HG02943 (cell line): ENCODE measurements at regions not wholly inside any gene's neighbourhood (a gene's known extent, or its start where the extent isn't known, plus 50 kb on each side); places are given as distances from the start of the nearest gene placed in this dataset.
"Not testable (repeated sequence)": the region's sequence is repeated elsewhere in the genome, so short reads cannot be mapped to it uniquely, and the experiment has no call there.

Experiments used
- ATAC-seq: cut with Tn5 transposase; IDR thresholded peaks from one replicate; pipeline ENCODE4 v1.9.1; 2021; ENCODE audit warnings: mild to moderate bottlenecking, low read depth, moderate library complexity; ENCODE audit not compliant: unreplicated experiment

DNA sequence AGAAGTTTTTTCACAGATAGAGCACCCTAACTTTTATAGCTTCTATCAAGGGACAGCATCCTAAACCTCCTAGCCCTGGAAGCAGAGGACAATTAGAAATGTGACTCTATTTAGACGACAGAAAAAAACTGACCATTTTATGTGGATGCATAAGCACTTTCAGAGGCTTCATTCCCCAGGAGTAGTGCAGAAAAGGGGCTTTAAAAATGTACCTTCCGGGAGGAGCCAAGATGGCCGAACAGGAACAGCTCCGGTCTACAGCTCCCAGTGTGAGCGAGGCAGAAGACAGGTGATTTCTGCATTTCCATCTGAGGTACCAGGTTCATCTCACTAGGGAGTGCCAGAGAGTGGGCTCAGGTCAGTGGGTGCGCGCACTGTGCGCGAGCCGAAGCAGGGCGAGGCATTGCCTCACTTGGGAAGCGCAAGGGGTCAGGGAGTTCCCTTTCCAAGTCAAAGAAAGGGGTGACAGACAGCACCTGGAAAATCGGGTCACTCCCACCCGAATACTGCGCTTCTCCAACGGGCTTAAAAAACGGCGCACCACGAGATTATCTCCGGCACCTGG, 416.4 kb upstream of the C1orf87 start:
- not testable (repeated sequence) for ATAC-seq

DNA sequence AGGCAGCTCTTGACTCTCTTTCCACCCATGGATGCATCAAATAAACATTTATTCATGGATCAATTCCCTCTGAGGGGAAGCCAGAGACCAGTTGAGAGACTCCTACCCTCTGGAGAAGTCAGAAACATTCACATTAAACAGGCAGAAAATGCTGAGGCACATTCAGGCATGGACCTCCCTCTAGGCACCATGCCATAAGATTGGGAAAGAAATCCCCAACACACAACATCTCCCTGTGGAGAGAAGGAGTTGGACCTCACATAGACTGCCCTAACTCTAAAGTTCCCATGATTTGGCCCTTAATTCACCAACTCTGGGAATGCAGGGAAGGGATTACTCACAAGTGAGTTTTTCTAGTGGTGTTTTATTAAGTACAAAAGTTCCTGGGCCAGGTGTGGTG, 415.3 kb upstream of the C1orf87 start:
- ATAC-seq, result no peak

DNA sequence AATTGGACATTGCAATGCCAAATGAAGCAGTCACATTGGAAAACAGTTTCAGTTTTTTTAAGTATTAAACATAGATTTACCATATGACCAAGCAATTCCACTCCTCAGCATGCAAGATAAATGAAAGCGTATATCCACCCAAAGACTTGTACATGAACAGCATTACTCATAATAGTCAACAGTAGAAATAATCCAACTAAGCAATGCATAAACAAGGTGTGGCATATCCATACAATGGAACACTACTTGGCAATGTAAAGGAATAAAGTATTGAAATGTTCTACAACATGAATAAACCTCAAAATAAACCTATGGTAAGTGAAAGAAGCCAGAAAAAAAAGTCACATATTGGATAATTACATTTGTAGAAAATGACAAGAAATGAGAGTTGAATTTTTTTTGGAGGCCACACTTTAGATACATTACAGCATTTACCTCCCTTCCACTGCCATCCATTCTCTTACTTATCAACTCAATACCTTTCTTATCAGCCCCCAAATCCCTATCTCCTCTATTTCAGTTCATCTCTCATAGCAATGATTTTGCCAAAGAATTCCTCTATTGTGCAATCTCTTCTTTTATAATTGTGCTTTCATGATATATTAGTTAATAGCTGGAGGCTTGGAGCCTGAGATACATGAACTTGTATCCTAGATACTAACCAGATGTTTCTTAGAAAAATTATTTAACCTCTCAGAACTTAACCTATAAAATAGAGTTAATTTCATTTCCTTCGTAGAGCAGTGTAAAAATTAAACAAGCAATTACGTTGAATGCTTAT, 414.2 kb upstream of the C1orf87 start:
- ATAC-seq, result no peak

DNA sequence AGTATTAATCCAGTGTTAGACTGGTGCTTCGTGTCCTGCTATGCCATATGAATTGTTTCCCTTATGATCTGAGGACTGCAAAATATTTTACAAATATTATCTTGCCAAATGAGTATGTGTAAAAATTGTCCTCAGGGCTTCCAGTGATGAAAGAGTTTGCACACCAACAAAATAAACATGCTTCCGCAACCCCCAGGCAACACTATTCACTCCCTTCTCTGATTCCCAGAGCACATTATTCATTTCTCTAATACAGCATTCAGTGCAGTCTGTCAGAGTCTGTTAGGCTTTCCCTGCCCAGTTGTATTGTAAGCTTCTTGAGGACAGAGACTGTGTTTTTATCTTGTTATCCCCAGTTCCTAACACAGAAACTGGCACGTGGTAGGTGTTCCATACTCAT, 409.9 kb upstream of the C1orf87 start:
- ATAC-seq, result no peak

DNA sequence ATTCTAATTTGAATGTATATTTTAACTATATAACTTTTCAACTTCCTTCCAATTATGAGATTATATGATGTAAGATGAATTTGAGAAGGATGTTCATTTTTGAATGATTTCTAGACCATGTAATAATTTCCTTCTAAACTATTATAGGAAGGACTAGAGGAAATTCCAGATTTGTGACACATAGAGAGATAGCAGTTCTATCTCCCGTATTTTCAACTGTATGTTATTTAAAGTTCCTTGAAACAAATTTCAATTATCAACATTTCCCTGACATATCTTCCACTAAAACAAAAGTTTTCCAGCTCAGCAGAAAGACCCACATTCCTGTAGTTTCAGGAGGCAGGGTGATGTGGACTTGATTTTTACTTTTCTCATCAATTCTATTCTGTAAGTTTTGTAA, 396.7 kb upstream of the C1orf87 start:
- no peak for ATAC-seq

DNA sequence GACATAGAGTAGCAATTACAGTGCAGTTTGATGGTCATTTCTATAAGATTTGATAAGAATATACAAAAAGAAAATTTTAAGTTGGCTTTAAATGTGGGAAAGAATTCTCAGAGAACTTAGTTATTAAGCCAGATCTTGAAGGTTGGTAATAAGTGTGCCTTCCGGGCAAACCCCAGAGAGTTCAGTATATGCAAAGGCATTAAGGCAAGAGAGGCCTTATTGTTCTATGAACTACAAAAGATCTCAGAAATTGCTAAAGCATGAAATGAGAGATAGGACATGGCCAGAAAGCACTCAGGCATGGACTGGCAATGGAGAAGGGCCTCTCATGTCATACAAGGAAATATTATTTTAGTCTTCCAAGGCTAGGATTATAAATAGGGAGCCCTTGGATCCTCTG, 390.2 kb upstream of the C1orf87 start:
- no peak for ATAC-seq

DNA sequence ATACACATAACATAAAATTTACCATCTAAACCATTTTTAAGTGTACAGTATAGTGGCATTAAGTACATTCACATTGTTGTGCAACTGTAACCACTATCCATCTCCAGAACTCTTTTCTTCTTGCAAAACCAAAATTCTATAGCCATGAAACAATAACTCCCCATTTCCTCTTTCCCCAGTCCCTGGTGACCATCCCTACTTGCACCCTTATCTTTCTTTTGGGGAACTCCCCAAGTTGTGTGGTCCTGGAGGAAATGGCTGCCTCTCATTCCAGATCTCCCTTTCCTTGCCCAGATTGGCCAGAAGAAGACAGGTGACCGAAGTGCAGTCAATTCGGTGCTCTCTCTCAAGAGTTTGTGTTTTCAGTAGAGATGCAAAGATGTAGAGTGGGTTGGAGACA, 389.6 kb upstream of the C1orf87 start:
- ATAC-seq, result no peak

DNA sequence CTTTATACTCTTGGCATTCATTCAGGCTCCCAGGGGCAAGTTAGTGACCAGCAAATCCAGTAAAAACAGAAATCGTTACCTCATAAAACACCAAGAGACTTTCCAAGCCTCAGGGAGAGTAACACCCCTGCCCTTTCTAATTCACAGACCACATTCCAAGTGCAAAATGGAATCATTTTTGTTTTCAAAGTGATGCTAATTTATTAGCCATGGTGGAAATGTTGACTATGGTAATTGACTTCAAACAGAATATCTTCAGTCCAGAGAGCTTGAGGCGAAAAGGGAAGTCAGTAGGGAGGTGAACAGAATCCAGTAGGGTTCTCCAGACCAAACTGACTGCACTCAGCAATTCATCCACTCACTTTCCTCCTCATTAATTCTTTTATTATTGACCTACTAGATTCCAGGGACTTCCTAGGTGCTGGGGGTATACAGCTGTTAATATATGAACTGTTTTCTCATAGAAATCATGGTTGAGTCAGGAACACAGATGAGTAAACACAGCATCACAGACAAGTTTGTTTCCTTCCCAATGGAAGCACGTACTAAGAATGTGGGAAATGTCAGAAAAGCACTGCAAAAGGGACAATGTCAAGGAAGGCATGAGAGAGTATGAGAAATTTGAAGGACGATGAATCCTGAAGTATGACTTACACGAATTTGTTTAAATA, 388.5 kb upstream of the C1orf87 start:
- ATAC-seq, result no peak

DNA sequence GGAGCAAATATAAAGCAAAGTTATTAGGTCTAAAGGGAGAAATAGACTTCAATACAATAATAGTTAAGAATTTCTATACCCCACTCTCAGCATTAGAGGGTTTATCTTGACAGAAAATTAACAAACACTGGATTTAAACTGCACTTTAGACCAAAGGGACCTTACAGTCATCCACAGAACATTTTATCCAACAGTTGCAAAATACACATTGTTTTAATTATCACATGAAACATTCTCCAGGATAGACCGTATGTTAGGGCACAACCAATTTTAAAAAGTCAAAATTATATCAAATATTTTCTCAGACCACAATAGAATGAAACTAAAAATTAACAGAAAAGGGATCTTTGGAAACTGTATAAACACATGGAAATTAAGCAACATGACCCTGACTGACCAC, 384.5 kb upstream of the C1orf87 start:
- ATAC-seq, result no peak

DNA sequence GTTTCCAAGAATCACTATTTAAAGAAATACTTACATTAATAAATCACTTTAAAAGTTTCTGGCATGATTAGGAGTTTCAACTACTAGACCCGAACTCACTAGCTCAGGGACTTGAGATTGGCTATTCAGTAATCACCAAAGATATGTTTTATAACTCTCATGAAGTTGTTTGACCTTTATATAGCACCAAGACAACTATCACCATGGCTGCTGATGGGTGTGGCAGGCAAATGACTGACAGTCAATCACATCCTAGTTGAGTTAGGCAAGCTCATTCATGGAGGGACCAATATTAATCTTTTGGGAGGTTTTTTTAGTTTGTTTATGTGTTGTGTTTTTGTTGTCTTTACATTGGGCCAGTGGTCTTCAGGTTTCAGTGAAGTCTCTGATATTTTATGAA, 376.3 kb upstream of the C1orf87 start:
- ATAC-seq, result no peak

DNA sequence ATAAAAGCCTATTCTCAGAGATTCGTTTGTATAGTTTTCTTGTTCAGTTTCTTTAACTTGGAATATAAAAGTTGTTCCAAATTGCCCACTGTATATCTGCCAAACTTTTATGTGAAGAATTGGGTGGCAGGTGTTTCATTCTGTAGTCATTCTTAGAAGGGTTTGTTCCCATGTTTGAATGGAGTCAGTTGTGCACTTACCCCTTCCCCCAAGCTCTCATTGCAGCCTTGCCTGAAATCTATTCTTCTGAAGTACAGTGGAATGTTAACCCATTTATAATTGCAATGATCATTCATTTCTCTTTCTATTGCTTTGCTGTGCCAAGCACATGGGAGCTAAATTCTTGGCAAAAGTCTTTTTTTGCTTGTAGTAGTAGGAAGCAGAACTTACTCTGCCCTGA, 375.3 kb upstream of the C1orf87 start:
- ATAC-seq, result no peak

DNA sequence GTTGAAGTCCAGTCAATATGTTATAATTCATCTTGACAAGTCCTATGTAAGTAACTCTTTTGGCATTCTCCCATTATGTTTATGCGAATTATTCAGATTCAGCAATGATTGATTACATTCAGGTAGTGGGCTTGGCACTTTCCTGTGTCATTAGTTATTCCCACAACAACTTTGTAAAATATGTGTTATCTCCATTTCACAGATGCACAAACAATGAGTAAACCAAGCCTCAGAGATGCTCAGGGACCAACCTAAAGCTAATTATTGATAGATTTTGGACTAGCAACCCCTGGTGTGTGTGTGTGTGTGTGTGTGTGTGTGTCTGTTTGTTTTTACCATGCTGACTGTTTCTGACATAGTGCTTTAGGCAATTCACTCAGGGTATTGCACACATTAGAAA, 371.1 kb upstream of the C1orf87 start:
- no peak for ATAC-seq

DNA sequence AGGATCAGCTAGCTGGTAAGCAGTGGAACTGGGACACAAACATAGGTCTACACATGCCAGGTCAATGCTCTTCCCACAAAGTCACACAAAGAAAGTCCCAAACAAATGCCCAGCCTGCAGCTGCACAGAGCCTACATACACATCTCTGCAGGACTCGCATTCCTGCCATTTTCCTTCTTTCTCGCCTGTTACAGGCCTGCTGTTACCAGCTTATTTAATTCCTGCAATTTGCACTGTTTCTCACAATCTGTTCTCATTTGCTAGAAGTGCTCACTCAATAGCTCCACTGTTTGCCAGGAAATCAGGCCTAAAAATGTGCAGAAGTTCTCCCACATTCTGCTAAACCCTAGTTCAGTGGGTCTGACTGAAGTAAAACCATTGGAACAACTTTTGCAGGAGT, 362.6 kb upstream of the C1orf87 start:
- ATAC-seq, result no peak

DNA sequence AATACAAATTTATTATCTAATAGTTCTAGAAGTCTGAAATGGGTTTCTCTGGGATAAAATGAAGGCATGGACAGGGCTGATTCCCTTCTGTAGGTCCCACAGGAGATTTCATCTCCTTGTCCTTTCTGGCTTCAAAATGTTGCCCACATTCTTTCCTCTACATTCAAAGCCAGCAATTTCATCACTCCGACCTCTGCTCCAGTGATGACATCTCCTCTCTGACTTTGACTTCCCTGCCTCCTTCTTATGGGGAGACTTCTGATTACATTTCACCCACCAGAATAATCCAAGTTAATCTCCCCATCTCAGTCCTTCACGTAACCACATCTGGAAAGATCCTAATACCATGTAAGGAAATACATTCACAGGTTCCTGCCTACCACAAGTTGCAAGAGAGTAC, 358.0 kb upstream of the C1orf87 start:
- no peak for ATAC-seq

DNA sequence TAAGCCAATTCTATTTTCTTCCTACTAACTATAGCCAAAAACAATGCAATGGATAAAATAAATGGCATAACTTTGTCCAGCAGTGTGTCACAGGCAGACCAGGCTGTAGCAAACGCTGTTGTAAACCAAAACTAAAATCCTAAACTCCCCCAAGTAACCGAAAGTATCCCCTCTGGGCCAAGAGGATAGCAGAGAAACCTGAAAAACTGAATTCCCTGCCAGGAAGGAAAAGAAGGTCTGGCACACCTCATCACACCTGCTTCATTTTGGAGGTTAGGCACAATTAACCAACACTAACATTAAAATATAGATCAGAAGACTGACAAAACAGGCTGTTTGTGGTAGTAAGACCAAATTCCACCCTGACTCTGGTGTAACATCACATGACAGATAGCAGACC, 356.8 kb upstream of the C1orf87 start:
- no peak for ATAC-seq

DNA sequence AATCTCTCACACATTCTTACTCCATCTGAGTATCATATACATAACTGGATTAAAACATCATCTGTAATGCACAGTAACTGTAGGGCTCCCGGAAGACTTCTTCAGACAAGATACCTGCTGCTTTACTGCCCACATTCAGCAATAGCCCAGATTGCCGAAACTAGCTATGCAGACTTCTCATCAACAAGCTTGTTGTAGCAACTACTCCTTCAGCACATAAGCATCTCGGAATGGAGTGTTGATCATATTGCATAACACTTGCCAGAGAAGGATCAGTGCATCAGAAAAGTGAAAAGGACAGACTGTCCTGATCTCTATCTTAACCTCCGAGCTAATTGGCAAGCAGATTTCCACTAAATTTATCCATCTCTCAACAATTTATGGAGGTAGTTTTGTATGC, 354.6 kb upstream of the C1orf87 start:
- ATAC-seq, result no peak

DNA sequence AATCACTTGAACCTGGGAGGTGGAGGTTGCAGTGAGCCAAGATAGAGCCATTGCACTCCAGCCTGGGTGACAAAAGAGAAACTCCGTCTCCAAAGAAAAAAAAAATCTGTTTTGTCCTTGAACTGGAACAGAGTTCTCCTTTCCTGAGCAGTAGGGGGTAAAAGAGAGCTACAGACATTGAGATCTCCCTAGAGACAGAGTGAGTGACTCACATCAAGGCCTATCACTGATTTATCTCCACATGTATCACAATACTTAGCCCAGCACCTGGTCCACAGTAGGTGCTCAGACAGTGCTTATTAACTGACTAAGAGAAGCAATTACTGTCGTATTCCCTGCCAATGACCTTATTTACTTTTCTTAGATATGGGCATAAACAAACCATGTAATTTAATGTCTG, 354.1 kb upstream of the C1orf87 start:
- no peak for ATAC-seq

DNA sequence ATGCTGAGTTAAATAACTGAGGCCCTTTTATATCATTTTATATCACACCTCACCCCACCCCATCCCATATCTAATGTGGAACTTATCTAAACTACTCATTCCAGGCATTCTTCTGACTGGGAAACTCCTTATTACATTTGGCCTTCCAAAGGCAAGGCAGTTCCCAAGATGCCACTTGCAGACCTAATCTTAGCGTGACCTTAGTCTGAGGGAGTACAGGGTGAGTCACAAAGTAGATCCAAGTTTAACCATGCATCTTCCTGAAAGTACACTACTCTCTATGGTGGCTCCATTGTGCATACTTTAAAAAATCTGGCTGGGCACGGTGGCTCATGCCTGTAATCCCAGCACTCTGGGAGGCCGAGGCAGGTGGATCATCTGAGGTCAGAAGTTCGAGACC, 353.6 kb upstream of the C1orf87 start:
- no peak for ATAC-seq

DNA sequence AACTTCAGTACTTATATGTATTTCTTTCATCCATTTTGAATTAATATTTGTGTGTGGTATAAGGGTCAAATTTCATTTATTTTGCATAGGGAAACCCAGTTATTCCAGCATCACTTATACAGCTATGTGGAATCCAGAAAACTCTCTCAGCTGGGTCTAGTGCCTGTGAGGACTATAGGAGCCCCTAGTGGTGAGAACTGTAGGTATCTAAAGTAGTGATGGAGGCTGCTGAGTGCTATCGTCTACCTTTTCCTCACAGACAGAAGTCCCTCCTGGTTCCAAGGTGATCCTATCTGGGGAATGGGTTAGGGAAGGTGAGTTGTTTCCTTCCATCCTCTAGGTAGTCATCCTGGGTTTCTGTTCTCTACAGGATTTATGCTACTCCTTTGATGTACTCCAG, 352.0 kb upstream of the C1orf87 start:
- ATAC-seq, result no peak

DNA sequence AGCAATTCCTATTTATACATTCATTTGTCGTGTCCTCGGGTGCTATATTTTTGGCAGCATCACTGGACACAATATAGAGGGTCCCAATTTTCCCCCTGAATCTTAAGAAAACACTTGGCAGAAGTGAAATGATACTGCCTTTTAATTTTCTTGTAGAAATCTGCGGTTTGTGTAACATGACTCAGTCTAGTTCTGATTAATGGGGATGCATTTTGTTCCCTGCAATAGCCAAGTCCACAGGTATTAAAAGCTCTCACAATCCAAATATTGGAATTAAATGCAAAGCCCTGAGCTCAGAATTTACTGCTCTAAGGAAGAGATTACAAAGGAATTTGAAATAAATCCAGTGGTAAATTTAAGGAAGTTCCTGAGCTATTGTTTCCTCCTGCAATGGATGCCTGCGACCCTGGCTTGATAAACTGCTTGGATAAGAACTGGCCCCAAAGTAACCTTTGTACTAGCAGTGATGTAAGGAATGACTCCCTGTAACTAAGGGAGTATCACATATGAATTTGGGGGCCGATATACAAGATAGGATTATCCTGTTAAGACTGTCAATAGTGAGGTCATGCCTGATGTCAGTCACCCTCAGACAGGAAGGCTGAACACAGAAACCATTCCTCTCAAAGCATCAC, 349.7 kb upstream of the C1orf87 start:
- ATAC-seq, result no peak

DNA sequence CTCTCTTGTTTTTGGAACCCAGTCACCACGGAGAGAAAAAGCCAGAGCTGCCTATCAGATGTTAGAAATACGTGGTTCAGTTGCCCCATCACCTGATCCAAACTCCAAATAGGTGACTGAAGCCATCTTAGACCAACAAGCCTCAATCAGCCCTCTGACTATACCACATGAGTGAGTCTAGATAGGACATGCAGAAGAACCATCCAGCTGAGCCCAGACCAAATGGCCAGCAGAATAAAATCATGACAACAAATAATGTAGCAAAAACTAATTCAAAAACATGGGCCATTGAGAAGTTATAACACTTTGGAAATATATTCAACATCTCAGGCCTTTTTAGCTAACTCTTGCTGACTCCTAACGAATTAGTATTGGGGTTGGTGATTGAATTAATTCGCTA, 348.4 kb upstream of the C1orf87 start:
- ATAC-seq, result no peak

DNA sequence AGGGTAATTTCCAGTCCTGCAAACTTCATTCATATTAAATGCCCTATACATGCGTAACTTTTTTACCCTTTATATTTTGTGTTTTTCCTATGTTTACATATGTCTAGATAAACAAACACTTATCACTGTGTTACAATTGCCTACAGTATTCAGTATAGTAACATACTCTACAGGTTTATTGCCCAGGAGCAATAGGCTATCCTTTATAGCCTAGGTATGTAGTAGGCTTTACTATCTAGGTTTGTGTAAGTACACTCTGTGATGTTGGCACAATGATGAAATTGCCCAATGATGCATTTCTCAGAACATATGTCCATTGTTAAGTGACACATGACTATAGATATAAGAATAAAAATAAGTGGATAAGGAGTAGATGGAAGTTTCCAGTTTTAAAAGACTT, 345.5 kb upstream of the C1orf87 start:
- ATAC-seq, result no peak
